ENCODE measurements at regions not wholly inside any gene's neighbourhood (a gene's known extent, or its start where the extent isn't known, plus 50 kb on each side); places are given as distances from the start of the nearest gene placed in this dataset.

DNA sequence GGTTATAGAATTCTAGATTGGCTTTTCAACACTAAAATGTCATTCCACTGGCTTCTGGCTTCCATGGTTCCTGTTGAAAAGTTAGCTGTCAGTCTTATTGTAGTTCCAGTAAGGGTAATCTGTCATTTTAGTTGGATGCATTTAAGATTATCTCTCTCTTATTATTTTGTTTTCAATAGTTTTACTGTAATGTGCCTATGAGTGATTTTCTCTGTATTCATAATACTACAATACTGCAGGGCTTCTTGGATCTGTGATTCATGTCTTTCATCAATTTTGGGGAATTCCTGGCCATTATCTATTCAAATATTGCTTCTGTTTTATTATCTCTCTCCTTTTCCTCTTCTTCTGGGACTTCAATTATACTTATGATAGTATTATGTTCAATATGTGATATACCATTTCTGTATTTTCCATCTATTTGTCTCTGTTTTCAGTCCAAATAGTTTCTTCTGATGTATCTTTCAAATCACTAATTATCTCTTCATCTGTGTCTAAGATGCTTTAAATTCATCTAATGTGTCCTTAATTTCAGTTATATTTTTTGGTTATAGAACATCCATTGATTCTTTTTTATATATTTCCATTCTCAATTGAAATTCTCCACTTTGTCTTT is 101.5 kb downstream of the KCTD15 start:
- intact Hi-C loops (cut with DNase I), result no loop called here
- peaks cover 0 to 15% (median 4%) of the 10 kb centered on the region in 9 donors for H3K4me1 ChIP-seq
- no peaks in the 10 kb centered on the region for H3K36me3 ChIP-seq
- DNase-seq (no peak), ATAC-seq (no peak)
- H3K27ac ChIP-seq, result no peak overlapping the region
- TF ChIP-seq, protein P1, sequence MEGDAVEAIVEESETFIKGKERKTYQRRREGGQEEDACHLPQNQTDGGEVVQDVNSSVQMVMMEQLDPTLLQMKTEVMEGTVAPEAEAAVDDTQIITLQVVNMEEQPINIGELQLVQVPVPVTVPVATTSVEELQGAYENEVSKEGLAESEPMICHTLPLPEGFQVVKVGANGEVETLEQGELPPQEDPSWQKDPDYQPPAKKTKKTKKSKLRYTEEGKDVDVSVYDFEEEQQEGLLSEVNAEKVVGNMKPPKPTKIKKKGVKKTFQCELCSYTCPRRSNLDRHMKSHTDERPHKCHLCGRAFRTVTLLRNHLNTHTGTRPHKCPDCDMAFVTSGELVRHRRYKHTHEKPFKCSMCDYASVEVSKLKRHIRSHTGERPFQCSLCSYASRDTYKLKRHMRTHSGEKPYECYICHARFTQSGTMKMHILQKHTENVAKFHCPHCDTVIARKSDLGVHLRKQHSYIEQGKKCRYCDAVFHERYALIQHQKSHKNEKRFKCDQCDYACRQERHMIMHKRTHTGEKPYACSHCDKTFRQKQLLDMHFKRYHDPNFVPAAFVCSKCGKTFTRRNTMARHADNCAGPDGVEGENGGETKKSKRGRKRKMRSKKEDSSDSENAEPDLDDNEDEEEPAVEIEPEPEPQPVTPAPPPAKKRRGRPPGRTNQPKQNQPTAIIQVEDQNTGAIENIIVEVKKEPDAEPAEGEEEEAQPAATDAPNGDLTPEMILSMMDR (IDR thresholded peaks at IDR 0.05), result no peak
- H3K4me3 ChIP-seq, result no peak overlapping the region
- H3K9me3 ChIP-seq, result peaks cover 0 to 26% (median 12%) of the 10 kb centered on the region in 11 donors
- peaks cover 0 to 14% (median 4%) of the 10 kb centered on the region in 7 donors for H3K27me3 ChIP-seq

DNA sequence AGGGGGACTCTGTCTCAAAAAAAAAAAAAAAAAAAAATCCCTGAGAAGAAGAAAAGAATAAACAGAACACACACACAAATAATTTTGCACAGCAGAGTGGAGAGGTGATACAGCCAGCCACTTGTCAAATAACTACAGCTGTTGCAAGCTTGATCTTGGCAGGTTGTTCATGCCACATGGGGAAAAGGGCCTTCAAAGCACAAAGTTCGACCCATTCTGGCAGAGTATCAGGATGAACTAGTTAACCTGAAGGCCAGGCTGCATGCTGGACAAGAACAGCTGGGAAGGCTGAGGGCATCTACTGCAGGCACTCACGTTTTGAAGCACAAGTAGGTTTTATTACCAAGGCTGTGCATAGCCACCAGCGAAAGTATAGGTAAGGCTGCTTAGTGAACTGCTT is 104.1 kb downstream of the KCTD15 start:
- intact Hi-C loops (cut with DNase I), result loop anchor here in 1 of 10 donors (10.0 kb wide), 1 partner anchor 106 kb away; the partner anchor contains the start of gene KCTD15

DNA sequence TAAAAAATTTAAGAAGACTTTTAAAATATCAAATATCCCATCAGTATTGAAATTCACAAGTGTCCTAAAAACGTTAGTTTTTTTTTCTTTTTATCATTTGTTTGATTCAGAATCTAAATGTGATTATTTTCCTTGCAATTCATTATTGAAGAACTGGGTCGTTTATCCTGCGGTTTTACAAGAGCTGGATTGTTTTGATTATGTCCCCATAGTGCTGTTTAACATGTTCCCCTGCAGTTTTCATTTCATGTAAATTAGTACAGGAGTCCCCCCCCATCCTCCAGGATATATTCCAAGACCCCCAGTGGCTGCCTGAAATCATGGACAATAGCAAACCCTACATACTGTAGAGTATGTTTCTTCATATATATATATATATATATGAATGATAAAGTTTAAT is 105.7 kb downstream of the KCTD15 start:
- Histone ChIP-seq H3K4me3 (no peak overlapping the region), H3K36me3 (no peaks in the 10 kb centered on the region), H3K9me3 (peaks cover 0 to 21% (median 12%) of the 10 kb centered on the region in 11 donors), H3K27me3 (peaks cover 0 to 43% (median 25%) of the 10 kb centered on the region in 7 donors), H3K27ac (no peak overlapping the region), H3K4me1 (peaks cover 4 to 42% (median 27%) of the 10 kb centered on the region in 9 donors)
- intact Hi-C loops (cut with DNase I), result loop anchor here in 1 of 10 donors (10.0 kb wide), 1 partner anchor 108 kb away; the partner anchor contains the start of gene KCTD15
- ATAC-seq (no peak), DNase-seq (no peak)
- 62 to 69% methylated on average over 3 of the region's 3 CpGs for WGBS, 2 donors
- TF ChIP-seq, protein P1 (IDR thresholded peaks at IDR 0.05), result no peak

More for the DNA sequence above, 104.1 kb downstream of the KCTD15 start:
- Histone ChIP-seq H3K9me3 (peaks cover 0 to 26% (median 12%) of the 10 kb centered on the region in 11 donors), H3K36me3 (no peaks in the 10 kb centered on the region), H3K4me1 (peaks cover 0 to 29% (median 16%) of the 10 kb centered on the region in 9 donors), H3K27me3 (peaks cover 0 to 27% (median 15%) of the 10 kb centered on the region in 7 donors), H3K27ac (no peak overlapping the region), H3K4me3 (no peak overlapping the region)
- DNase-seq, result no peak
- WGBS, 2 donors, result 57 to 58% methylated on average over 3 of the region's 3 CpGs
- no peak for ATAC-seq
- TF ChIP-seq, protein P1 (IDR thresholded peaks at IDR 0.05), result no peak

DNA sequence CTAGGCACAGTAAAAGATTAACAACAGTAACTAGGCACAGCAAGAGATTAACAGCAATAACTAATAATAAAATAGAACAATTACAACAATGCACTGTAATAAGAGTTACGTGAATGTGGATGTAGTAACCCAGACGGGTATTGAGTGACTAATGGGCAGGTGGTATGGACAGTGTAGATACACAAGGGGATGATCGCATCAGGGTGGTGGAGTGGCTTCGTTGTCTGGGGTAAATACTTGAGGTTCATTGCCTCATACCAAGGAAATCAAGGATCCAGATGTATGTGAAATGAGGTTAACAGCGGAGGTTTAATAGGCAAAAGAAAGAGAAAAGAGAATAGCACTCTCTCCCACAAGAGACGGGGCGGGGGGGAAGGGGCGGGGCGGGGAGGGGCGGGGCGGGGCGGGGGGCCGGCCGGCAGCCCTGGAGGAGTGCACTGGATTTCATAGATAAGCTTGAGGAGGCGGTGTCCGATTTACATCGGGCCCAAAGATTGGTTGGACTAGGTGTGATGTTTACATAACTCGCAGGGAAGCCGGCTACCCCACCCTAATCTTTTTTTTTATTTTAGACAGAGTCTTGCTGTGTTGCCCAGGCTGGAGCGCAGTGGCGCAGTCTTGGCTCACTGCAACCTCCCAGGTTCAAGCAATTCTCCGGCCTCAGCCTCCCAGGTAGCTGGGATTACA is 106.3 kb downstream of the KCTD15 start:
- intact Hi-C loops (cut with DNase I), result loop anchor here in 1 of 10 donors (10.0 kb wide), 1 partner anchor 108 kb away; the partner anchor contains the start of gene KCTD15

More for the DNA sequence above, 106.3 kb downstream of the KCTD15 start:
- 72 to 93% methylated on average over 13 to 17 of the region's 22 CpGs for WGBS, 2 donors
- TF ChIP-seq, protein P1 (IDR thresholded peaks at IDR 0.05), result no peak
- Histone ChIP-seq H3K27me3 (peaks cover 0 to 48% (median 25%) of the 10 kb centered on the region in 7 donors), H3K27ac (no peak overlapping the region), H3K4me1 (peaks cover 4 to 42% (median 27%) of the 10 kb centered on the region in 9 donors), H3K4me3 (no peak overlapping the region), H3K9me3 (peaks cover 0 to 15% (median 9%) of the 10 kb centered on the region in 11 donors), H3K36me3 (no peaks in the 10 kb centered on the region)
- DNase-seq (no peak), ATAC-seq (no peak)
